Keratinocyte (primary cell): ENCODE measurements at regions not wholly inside any gene's neighbourhood (a gene's known extent, or its start where the extent isn't known, plus 50 kb on each side); places are given as distances from the start of the nearest gene placed in this dataset.
A peak's percentile ranks its signal among the peaks of the same experiment; 100 is the strongest.

Experiments
- DNase-seq: peaks from one replicate; pipeline ENCODE4 v3.0.0-alpha.2; 2011; ENCODE audit warnings: low read depth, missing footprints, low spot score
- FAIRE-seq: peaks from 2 replicates; lab custom pipeline; 2011; peaks lifted over from hg19 to GRCh38; lab: Jason Lieb, UNC
- H2AFZ ChIP-seq: 2 replicates; pipeline ENCODE4 v1.6.0; 2012; ENCODE audit warnings: low read length, control low read depth, inconsistent platforms; ENCODE audit not compliant: control insufficient read depth
- H3K27ac ChIP-seq: 2 replicates; pipeline ENCODE4 v1.5.1; 2011; ENCODE audit warnings: low read length; ENCODE audit not compliant: control insufficient read depth, insufficient read depth
- H3K27me3 ChIP-seq: 3 replicates; pipeline ENCODE4 v1.6.0; 2011; ENCODE audit warnings: low read length; ENCODE audit not compliant: control insufficient read depth, insufficient read depth; ENCODE audit errors: extremely low read depth
- H3K36me3 ChIP-seq, 2 experiments: 2 replicates in 1 of 2; 3 replicates in 1 of 2; pipeline ENCODE4 v1.5.1; 2011; ENCODE audit warnings: low read length in 2 of 2, mild to moderate bottlenecking in 1 of 2; ENCODE audit not compliant: control insufficient read depth in 2 of 2, insufficient read depth in 2 of 2; ENCODE audit errors: extremely low read depth in 1 of 2
- H3K4me1 ChIP-seq: 3 replicates; pipeline ENCODE4 v1.5.1; 2011; ENCODE audit warnings: low read length; ENCODE audit not compliant: control insufficient read depth, insufficient read depth; ENCODE audit errors: extremely low read depth
- H3K4me2 ChIP-seq: 3 replicates; pipeline ENCODE4 v1.6.0; 2011; ENCODE audit warnings: low read depth, low read length; ENCODE audit not compliant: control insufficient read depth, insufficient read depth; ENCODE audit errors: extremely low read depth
- H3K4me3 ChIP-seq, 3 experiments: fragments of 200-600 bp in 1 of 3; sonication (generic) in 1 of 3; 2 replicates in 2 of 3; 3 replicates in 1 of 3; pipeline ENCODE4 v1.5.1; 2011 to 2016; ENCODE audit warnings: low read length in 3 of 3, mild to moderate bottlenecking in 3 of 3, control low read depth in 2 of 3, inconsistent platforms in 1 of 3, low read depth in 1 of 3, mixed read lengths in 1 of 3, mixed run types in 1 of 3, moderate library complexity in 1 of 3; ENCODE audit not compliant: control insufficient read depth in 2 of 3, insufficient read depth in 2 of 3; ENCODE audit errors: extremely low read depth in 1 of 3
- H3K79me2 ChIP-seq: 2 replicates; pipeline ENCODE4 v1.6.0; 2012; ENCODE audit warnings: low read length; ENCODE audit not compliant: control insufficient read depth, insufficient read depth
- H3K9ac ChIP-seq: 3 replicates; pipeline ENCODE4 v1.6.0; 2011; ENCODE audit warnings: low read length; ENCODE audit not compliant: control insufficient read depth, insufficient read depth; ENCODE audit errors: extremely low read depth
- H3K9me1 ChIP-seq: 3 replicates; pipeline ENCODE4 v1.6.0; 2011; ENCODE audit warnings: low read length; ENCODE audit not compliant: control insufficient read depth, insufficient read depth; ENCODE audit errors: extremely low read depth
- H3K9me3 ChIP-seq: 2 replicates; pipeline ENCODE4 v1.5.1; 2012; ENCODE audit warnings: low read depth, low read length; ENCODE audit not compliant: control insufficient read depth
- H4K20me1 ChIP-seq: 3 replicates; pipeline ENCODE4 v1.6.0; 2011; ENCODE audit warnings: low read length; ENCODE audit not compliant: control insufficient read depth, insufficient read depth; ENCODE audit errors: extremely low read depth
- CTCF ChIP-seq, 3 experiments: IDR thresholded peaks in 1 of 3; conservative IDR thresholded peaks in 1 of 3; optimal IDR thresholded peaks in 1 of 3; 2 replicates in 2 of 3; 3 replicates in 1 of 3; pipeline versions ENCODE3 to v1.5.1; 2011; ENCODE audit warnings: low read length in 3 of 3, mild to moderate bottlenecking in 3 of 3, moderate library complexity in 2 of 3, control low read depth in 1 of 3, inconsistent platforms in 1 of 3; ENCODE audit not compliant: insufficient read depth in 2 of 3; ENCODE audit errors: extremely low read depth in 1 of 3
- EZH2 ChIP-seq: IDR thresholded peaks from one replicate; pipeline ENCODE4 v1.6.1; 2012; ENCODE audit warnings: inconsistent platforms, mild to moderate bottlenecking, low read length, moderate library complexity
- dilution Hi-C: fragments of 300-500 bp; cut with MboI; formaldehyde crosslinking; loops from one replicate; pipeline ENCODE4 v1.7.0; 2020; ENCODE audit warnings: low sequenced_read_pairs; ENCODE audit not compliant: extremely low pct_ligation_motif_present

- H3K4me3 ChIP-seq = no peak overlapping the region
- no peaks in the 10 kb centered on the region for H3K9me1 ChIP-seq
- dilution Hi-C loops = no loop called here
- H3K4me1 ChIP-seq = peaks cover 24% of the 10 kb centered on the region
- no peaks in the 10 kb centered on the region for H3K36me3 ChIP-seq
- H3K27ac ChIP-seq = no peak overlapping the region
- H4K20me1 ChIP-seq = no peaks in the 10 kb centered on the region
- no peaks in the 10 kb centered on the region for H3K9me3 ChIP-seq
- no peak for DNase-seq
- H3K79me2 ChIP-seq = no peaks in the 10 kb centered on the region
- TF ChIP-seq CTCF (optimal IDR thresholded peaks at IDR 0.05 in 1 of 3, IDR thresholded peaks at IDR 0.05 in 1 of 3, conservative IDR thresholded peaks at IDR 0.05 in 1 of 3; ENCODE audit: extremely low read depth in 1 of 3, insufficient read depth in 2 of 3, low read length in 3 of 3) (no peak), EZH2 (no peak)
- no peak overlapping the region for H3K9ac ChIP-seq
- H3K4me2 ChIP-seq = peak overlapping the region; percentile 68
- H2AFZ ChIP-seq = peak overlapping the region; percentile 90
- peak; percentile 86 for FAIRE-seq
- no peaks in the 10 kb centered on the region for H3K27me3 ChIP-seq
Observed at GRCh38 chr2:60306267-60306861, 247.1 kb downstream of the BCL11A start.

- no peaks in the 10 kb centered on the region for H3K79me2 ChIP-seq
- H3K36me3 ChIP-seq = no peaks in the 10 kb centered on the region
- TF ChIP-seq CTCF (optimal IDR thresholded peaks at IDR 0.05 in 1 of 3, IDR thresholded peaks at IDR 0.05 in 1 of 3, conservative IDR thresholded peaks at IDR 0.05 in 1 of 3; ENCODE audit: extremely low read depth in 1 of 3, insufficient read depth in 2 of 3, low read length in 3 of 3) (no peak), EZH2 (no peak)
- no peak overlapping the region for H3K27ac ChIP-seq
- no peak overlapping the region for H2AFZ ChIP-seq
- dilution Hi-C loops = no loop called here
- no peaks in the 10 kb centered on the region for H3K9me3 ChIP-seq
- H3K9ac ChIP-seq = no peak overlapping the region
- no peaks in the 10 kb centered on the region for H4K20me1 ChIP-seq
- H3K27me3 ChIP-seq = no peaks in the 10 kb centered on the region
- no peaks in the 10 kb centered on the region for H3K9me1 ChIP-seq
- H3K4me2 ChIP-seq = no peak overlapping the region
- H3K4me1 ChIP-seq = peaks cover 24% of the 10 kb centered on the region
- FAIRE-seq (no peak), DNase-seq (no peak)
- no peak overlapping the region for H3K4me3 ChIP-seq
Observed at GRCh38 chr2:60303680-60304079, 249.8 kb downstream of the BCL11A start.
